ENCODE measurements at regions not wholly inside any gene's neighbourhood (a gene's known extent, or its start where the extent isn't known, plus 50 kb on each side); places are given as distances from the start of the nearest gene placed in this dataset.
"Not testable (repeated sequence)": the region's sequence is repeated elsewhere in the genome, so short reads cannot be mapped to it uniquely, and the experiment has no call there.

GRCh38 chr13:109702030-109702597, 84.3 kb downstream of the IRS2 start:
- Mint-ChIP-seq H3K4me1 (peaks cover 21% of the 10 kb centered on the region), H3K27me3 (peaks cover 44% of the 10 kb centered on the region)
- not testable (repeated sequence) for H3K36me3 Mint-ChIP-seq (ENCODE audit: low read depth); H3K27ac Mint-ChIP-seq; ATAC-seq; H3K9me3 ChIP-seq (ENCODE audit: control insufficient read depth, low read length, poor library complexity, severe bottlenecking); DNase-seq; H3K4me3 Mint-ChIP-seq

GRCh38 chr13:109700176-109700575, 86.2 kb downstream of the IRS2 start:
- no peaks in the 10 kb centered on the region for H3K9me3 ChIP-seq (ENCODE audit: control insufficient read depth, low read length, poor library complexity, severe bottlenecking)
- peaks cover 33% of the 10 kb centered on the region for H3K27me3 Mint-ChIP-seq
- no peaks in the 10 kb centered on the region for H3K36me3 Mint-ChIP-seq (ENCODE audit: low read depth)
- H3K4me1 Mint-ChIP-seq: peaks cover 18% of the 10 kb centered on the region
- no peak overlapping the region for H3K4me3 Mint-ChIP-seq
- DNase-seq: no peak
- ATAC-seq: peak; percentile 47
- peak overlapping the region; percentile 27 for H3K27ac Mint-ChIP-seq

- H3K9me3 ChIP-seq (ENCODE audit: control insufficient read depth, low read length, poor library complexity, severe bottlenecking): no peaks in the 10 kb centered on the region
Measured at GRCh38 chr13:109699628-109700071, 86.7 kb downstream of the IRS2 start.

GRCh38 chr13:109698779-109699178, 87.6 kb downstream of the IRS2 start:
- H3K27me3 Mint-ChIP-seq: peaks cover 23% of the 10 kb centered on the region

More at GRCh38 chr13:109699628-109700071, 86.7 kb downstream of the IRS2 start:
- H3K4me3 Mint-ChIP-seq: no peak overlapping the region
- ATAC-seq (no peak), DNase-seq (no peak)
- H3K4me1 Mint-ChIP-seq: peaks cover 13% of the 10 kb centered on the region
- no peaks in the 10 kb centered on the region for H3K36me3 Mint-ChIP-seq (ENCODE audit: low read depth)
- H3K27ac Mint-ChIP-seq: no peak overlapping the region
- H3K27me3 Mint-ChIP-seq: peaks cover 32% of the 10 kb centered on the region

GRCh38 chr13:109697936-109698335, 88.4 kb downstream of the IRS2 start:
- H3K9me3 ChIP-seq (ENCODE audit: control insufficient read depth, low read length, poor library complexity, severe bottlenecking): no peaks in the 10 kb centered on the region
- DNase-seq: no peak
- H3K27me3 Mint-ChIP-seq: peaks cover 20% of the 10 kb centered on the region
- H3K36me3 Mint-ChIP-seq (ENCODE audit: low read depth): no peaks in the 10 kb centered on the region
- peaks cover 11% of the 10 kb centered on the region for H3K4me1 Mint-ChIP-seq
- H3K4me3 Mint-ChIP-seq: no peak overlapping the region
- no peak for ATAC-seq
- no peak overlapping the region for H3K27ac Mint-ChIP-seq

More at GRCh38 chr13:109698779-109699178, 87.6 kb downstream of the IRS2 start:
- Mint-ChIP-seq H3K4me1 (peaks cover 11% of the 10 kb centered on the region), H3K36me3 (ENCODE audit: low read depth) (no peaks in the 10 kb centered on the region), H3K27ac (no peak overlapping the region), H3K4me3 (no peak overlapping the region)
- H3K9me3 ChIP-seq (ENCODE audit: control insufficient read depth, low read length, poor library complexity, severe bottlenecking): no peaks in the 10 kb centered on the region
- ATAC-seq (no peak), DNase-seq (no peak)

- H3K9me3 ChIP-seq (ENCODE audit: control insufficient read depth, low read length, poor library complexity, severe bottlenecking): no peaks in the 10 kb centered on the region
- H3K27ac Mint-ChIP-seq: no peak overlapping the region
- peaks cover 11% of the 10 kb centered on the region for H3K4me1 Mint-ChIP-seq
- H3K36me3 Mint-ChIP-seq (ENCODE audit: low read depth): no peaks in the 10 kb centered on the region
- DNase-seq (no peak), ATAC-seq (no peak)
- peaks cover 14% of the 10 kb centered on the region for H3K27me3 Mint-ChIP-seq
- H3K4me3 Mint-ChIP-seq: no peak overlapping the region
Measured at GRCh38 chr13:109695402-109696190, 90.8 kb downstream of the IRS2 start.

GRCh38 chr13:109694972-109695371, 91.4 kb downstream of the IRS2 start:
- ATAC-seq: no peak
- peaks cover 5% of the 10 kb centered on the region for H3K4me1 Mint-ChIP-seq
- peaks cover 16% of the 10 kb centered on the region for H3K27me3 Mint-ChIP-seq
- H3K4me3 Mint-ChIP-seq: no peak overlapping the region
- no peak for DNase-seq
- no peaks in the 10 kb centered on the region for H3K36me3 Mint-ChIP-seq (ENCODE audit: low read depth)
- H3K9me3 ChIP-seq (ENCODE audit: control insufficient read depth, low read length, poor library complexity, severe bottlenecking): no peaks in the 10 kb centered on the region
- H3K27ac Mint-ChIP-seq: no peak overlapping the region

GRCh38 chr13:109693213-109693612, 93.2 kb downstream of the IRS2 start:
- H3K27me3 Mint-ChIP-seq: peaks cover 25% of the 10 kb centered on the region
- H3K27ac Mint-ChIP-seq: no peak overlapping the region
- H3K4me1 Mint-ChIP-seq: peaks cover 2% of the 10 kb centered on the region
- no peaks in the 10 kb centered on the region for H3K9me3 ChIP-seq (ENCODE audit: control insufficient read depth, low read length, poor library complexity, severe bottlenecking)
- no peaks in the 10 kb centered on the region for H3K36me3 Mint-ChIP-seq (ENCODE audit: low read depth)
- H3K4me3 Mint-ChIP-seq: no peak overlapping the region
- ATAC-seq (no peak), DNase-seq (no peak)

GRCh38 chr13:109691689-109692088, 94.7 kb downstream of the IRS2 start:
- ATAC-seq (no peak), DNase-seq (no peak)
- H3K4me3 Mint-ChIP-seq: no peak overlapping the region
- H3K27ac Mint-ChIP-seq: no peak overlapping the region
- no peaks in the 10 kb centered on the region for H3K36me3 Mint-ChIP-seq (ENCODE audit: low read depth)
- H3K27me3 Mint-ChIP-seq: peaks cover 26% of the 10 kb centered on the region
- no peaks in the 10 kb centered on the region for H3K4me1 Mint-ChIP-seq
- H3K9me3 ChIP-seq (ENCODE audit: control insufficient read depth, low read length, poor library complexity, severe bottlenecking): no peaks in the 10 kb centered on the region

- Mint-ChIP-seq H3K27ac (no peak overlapping the region), H3K27me3 (peaks cover 33% of the 10 kb centered on the region), H3K4me1 (peaks cover 4% of the 10 kb centered on the region), H3K36me3 (ENCODE audit: low read depth) (no peaks in the 10 kb centered on the region), H3K4me3 (no peak overlapping the region)
- no peaks in the 10 kb centered on the region for H3K9me3 ChIP-seq (ENCODE audit: control insufficient read depth, low read length, poor library complexity, severe bottlenecking)
- ATAC-seq (no peak), DNase-seq (no peak)
Measured at GRCh38 chr13:109687559-109688448, 98.6 kb downstream of the IRS2 start.

GRCh38 chr13:109685203-109685602, 101.2 kb downstream of the IRS2 start:
- no peaks in the 10 kb centered on the region for H3K9me3 ChIP-seq (ENCODE audit: control insufficient read depth, low read length, poor library complexity, severe bottlenecking)
- H3K4me1 Mint-ChIP-seq: peaks cover 4% of the 10 kb centered on the region
- H3K27ac Mint-ChIP-seq: no peak overlapping the region
- H3K4me3 Mint-ChIP-seq: no peak overlapping the region
- no peaks in the 10 kb centered on the region for H3K36me3 Mint-ChIP-seq (ENCODE audit: low read depth)
- DNase-seq: no peak
- ATAC-seq: no peak
- H3K27me3 Mint-ChIP-seq: peaks cover 43% of the 10 kb centered on the region

- no peak overlapping the region for H3K4me3 Mint-ChIP-seq
- H3K36me3 Mint-ChIP-seq (ENCODE audit: low read depth): no peaks in the 10 kb centered on the region
- peaks cover 43% of the 10 kb centered on the region for H3K27me3 Mint-ChIP-seq
Measured at GRCh38 chr13:109684824-109685202, 101.6 kb downstream of the IRS2 start.

More at GRCh38 chr13:109684824-109685202, 101.6 kb downstream of the IRS2 start:
- H3K9me3 ChIP-seq (ENCODE audit: control insufficient read depth, low read length, poor library complexity, severe bottlenecking): no peaks in the 10 kb centered on the region
- DNase-seq (no peak), ATAC-seq (no peak)
- peaks cover 4% of the 10 kb centered on the region for H3K4me1 Mint-ChIP-seq
- H3K27ac Mint-ChIP-seq: no peak overlapping the region
